Bronchial epithelial cell (primary cell): ENCODE measurements at regions not wholly inside any gene's neighbourhood (a gene's known extent, or its start where the extent isn't known, plus 50 kb on each side); places are given as distances from the start of the nearest gene placed in this dataset.

Source experiments
- DNase-seq: peaks from one replicate; pipeline ENCODE4 v3.0.0-alpha.2; 2010; ENCODE audit warnings: low read depth
- FAIRE-seq: peaks from 2 replicates; lab custom pipeline; 2011; peaks lifted over from hg19 to GRCh38; lab: Jason Lieb, UNC
- H3K27me3 ChIP-seq: 2 replicates; pipeline ENCODE4 v1.5.1; 2011; ENCODE audit warnings: low read length; ENCODE audit not compliant: control insufficient read depth, insufficient read depth
- H3K36me3 ChIP-seq: 2 replicates; pipeline ENCODE4 v1.5.1; 2011; ENCODE audit warnings: low read length; ENCODE audit not compliant: control insufficient read depth, insufficient read depth
- H3K4me3 ChIP-seq: 2 replicates; pipeline ENCODE4 v1.5.1; 2011; ENCODE audit warnings: mild to moderate bottlenecking, low read depth, low read length, control low read depth
- CTCF ChIP-seq: IDR thresholded peaks from 2 replicates; pipeline ENCODE4 v1.5.1; 2011; ENCODE audit warnings: mild to moderate bottlenecking, moderate library complexity, low read length, control low read depth, inconsistent platforms; ENCODE audit not compliant: insufficient read depth, severe bottlenecking

GRCh38 chr1:87956072-87956471 is 627.4 kb downstream of the LMO4 start:
- no peak for TF ChIP-seq CTCF
- FAIRE-seq, result no peak
- DNase-seq, result peak; percentile 97
- Histone ChIP-seq H3K36me3 (no peaks in the 10 kb centered on the region), H3K4me3 (no peak overlapping the region), H3K27me3 (no peaks in the 10 kb centered on the region)

GRCh38 chr1:87956750-87957149 is 628.1 kb downstream of the LMO4 start:
- H3K27me3 ChIP-seq, result no peaks in the 10 kb centered on the region
- no peak overlapping the region for H3K4me3 ChIP-seq
- H3K36me3 ChIP-seq, result no peaks in the 10 kb centered on the region
- DNase-seq, result no peak
- no peak for FAIRE-seq
- no peak for TF ChIP-seq CTCF

GRCh38 chr1:87957331-87957730 is 628.7 kb downstream of the LMO4 start:
- Histone ChIP-seq H3K27me3 (no peaks in the 10 kb centered on the region), H3K4me3 (no peak overlapping the region), H3K36me3 (no peaks in the 10 kb centered on the region)
- peak; percentile 71 for DNase-seq
- no peak for FAIRE-seq
- TF ChIP-seq CTCF, result no peak

GRCh38 chr1:87958201-87958600 is 629.5 kb downstream of the LMO4 start:
- no peaks in the 10 kb centered on the region for H3K36me3 ChIP-seq
- no peak overlapping the region for H3K4me3 ChIP-seq
- FAIRE-seq (no peak), DNase-seq (no peak)
- no peaks in the 10 kb centered on the region for H3K27me3 ChIP-seq
- TF ChIP-seq CTCF, result no peak

GRCh38 chr1:87958716-87959115 is 630.0 kb downstream of the LMO4 start:
- DNase-seq, result no peak
- FAIRE-seq, result no peak
- H3K36me3 ChIP-seq, result no peaks in the 10 kb centered on the region
- no peak overlapping the region for H3K4me3 ChIP-seq
- no peaks in the 10 kb centered on the region for H3K27me3 ChIP-seq
- no peak for TF ChIP-seq CTCF

- TF ChIP-seq CTCF, result no peak
Measured at GRCh38 chr1:87959236-87959635, 630.6 kb downstream of the LMO4 start.

More at GRCh38 chr1:87959236-87959635, 630.6 kb downstream of the LMO4 start:
- no peaks in the 10 kb centered on the region for H3K36me3 ChIP-seq
- FAIRE-seq, result no peak
- no peak for DNase-seq
- H3K27me3 ChIP-seq, result no peaks in the 10 kb centered on the region
- no peak overlapping the region for H3K4me3 ChIP-seq
